Astrocyte of the spinal cord (primary cell): ENCODE measurements at regions not wholly inside any gene's neighbourhood (a gene's known extent, or its start where the extent isn't known, plus 50 kb on each side); places are given as distances from the start of the nearest gene placed in this dataset.

ENCODE experiments used
- DNase-seq: peaks from one replicate; pipeline ENCODE4 v3.0.0; 2011; ENCODE audit warnings: low read depth, low spot score
- H3K4me3 ChIP-seq: 2 replicates; pipeline ENCODE4 v1.5.1; 2011; ENCODE audit warnings: low read depth, mild to moderate bottlenecking, low read length, moderate library complexity
- in situ Hi-C: cut with HindIII; loops from 2 replicates; pipeline ENCODE4 v1.10.0; 2017; ENCODE audit warnings: low sequenced_read_pairs
- TF ChIP-seq, protein P1 (sequence below): IDR thresholded peaks from 2 replicates; pipeline ENCODE4 v1.5.1; 2012; ENCODE audit warnings: low read depth, mild to moderate bottlenecking, low read length, inconsistent platforms

DNA sequence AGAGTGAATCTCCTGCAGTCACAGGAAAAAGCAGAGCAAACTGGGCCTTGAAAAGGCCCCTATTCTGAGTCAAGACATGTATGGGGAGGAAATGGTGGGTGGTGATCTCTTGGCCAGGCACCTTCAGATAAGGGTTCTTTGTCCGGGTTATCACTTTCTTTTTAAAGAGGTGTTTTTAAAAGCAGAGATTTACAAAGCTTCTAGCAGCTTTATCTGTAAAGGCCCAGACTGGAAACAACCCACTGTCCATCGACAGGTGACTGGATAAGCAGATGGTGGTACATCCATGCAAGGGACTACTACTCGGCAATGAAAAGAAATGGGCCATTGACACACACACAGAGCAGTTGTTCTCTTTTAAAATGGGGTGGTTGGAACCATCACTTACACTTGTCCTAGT lies 596.7 kb upstream of the MKI67 start:
- in situ Hi-C loops: no loop called here
- no peak for DNase-seq
- TF ChIP-seq, protein P1, sequence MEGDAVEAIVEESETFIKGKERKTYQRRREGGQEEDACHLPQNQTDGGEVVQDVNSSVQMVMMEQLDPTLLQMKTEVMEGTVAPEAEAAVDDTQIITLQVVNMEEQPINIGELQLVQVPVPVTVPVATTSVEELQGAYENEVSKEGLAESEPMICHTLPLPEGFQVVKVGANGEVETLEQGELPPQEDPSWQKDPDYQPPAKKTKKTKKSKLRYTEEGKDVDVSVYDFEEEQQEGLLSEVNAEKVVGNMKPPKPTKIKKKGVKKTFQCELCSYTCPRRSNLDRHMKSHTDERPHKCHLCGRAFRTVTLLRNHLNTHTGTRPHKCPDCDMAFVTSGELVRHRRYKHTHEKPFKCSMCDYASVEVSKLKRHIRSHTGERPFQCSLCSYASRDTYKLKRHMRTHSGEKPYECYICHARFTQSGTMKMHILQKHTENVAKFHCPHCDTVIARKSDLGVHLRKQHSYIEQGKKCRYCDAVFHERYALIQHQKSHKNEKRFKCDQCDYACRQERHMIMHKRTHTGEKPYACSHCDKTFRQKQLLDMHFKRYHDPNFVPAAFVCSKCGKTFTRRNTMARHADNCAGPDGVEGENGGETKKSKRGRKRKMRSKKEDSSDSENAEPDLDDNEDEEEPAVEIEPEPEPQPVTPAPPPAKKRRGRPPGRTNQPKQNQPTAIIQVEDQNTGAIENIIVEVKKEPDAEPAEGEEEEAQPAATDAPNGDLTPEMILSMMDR: no peak
- no peak overlapping the region for H3K4me3 ChIP-seq

DNA sequence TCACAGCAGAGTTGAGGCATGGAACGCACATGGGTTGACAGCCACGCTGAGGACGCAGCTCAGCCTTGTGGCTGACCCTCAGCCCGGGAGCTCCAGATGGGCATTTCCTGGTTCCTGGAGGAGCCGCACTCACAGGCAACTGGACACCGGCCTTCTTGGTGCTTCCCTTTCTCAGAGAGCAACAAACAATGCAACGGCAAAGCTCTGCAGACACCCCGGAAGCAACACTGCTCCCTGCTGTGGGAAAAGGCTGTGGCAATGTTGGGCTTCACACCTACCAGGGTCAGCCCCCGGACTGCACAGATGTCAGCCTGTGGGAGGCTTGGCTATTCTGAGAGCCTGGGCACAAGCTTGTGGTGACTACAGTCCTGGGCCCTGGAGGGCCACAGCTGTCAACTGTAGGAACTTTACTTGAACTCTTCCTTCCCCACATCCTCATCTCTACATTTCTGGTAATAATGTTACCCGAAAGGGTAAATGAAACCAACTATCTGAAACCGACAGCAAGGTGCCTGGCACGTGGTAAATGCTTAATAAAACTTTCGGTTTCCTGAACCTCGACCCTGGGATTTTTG lies 597.5 kb upstream of the MKI67 start:
- in situ Hi-C loops: no loop called here
- TF ChIP-seq, protein P1: no peak
- H3K4me3 ChIP-seq: no peak overlapping the region
- DNase-seq: no peak

DNA sequence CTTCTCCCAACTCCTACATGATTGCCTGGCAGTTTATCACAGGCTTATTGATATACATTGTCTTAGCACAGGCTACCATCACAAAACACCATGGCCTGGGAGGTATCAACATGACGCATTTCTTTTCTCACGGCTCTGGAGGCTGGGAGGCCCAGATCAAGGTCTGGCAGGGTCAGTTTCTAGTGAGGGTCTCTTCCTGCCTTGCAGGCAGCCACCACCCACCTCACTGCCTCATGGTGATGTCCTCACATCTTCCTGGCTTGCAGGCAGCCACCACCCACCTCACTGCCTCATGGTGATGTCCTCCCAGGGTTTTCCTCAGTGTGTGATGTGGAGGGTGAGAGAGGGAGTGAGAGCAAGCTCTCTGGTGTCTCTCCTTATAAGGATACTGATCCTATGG lies 599.3 kb upstream of the MKI67 start:
- in situ Hi-C loops: no loop called here
- TF ChIP-seq, protein P1: no peak

DNA sequence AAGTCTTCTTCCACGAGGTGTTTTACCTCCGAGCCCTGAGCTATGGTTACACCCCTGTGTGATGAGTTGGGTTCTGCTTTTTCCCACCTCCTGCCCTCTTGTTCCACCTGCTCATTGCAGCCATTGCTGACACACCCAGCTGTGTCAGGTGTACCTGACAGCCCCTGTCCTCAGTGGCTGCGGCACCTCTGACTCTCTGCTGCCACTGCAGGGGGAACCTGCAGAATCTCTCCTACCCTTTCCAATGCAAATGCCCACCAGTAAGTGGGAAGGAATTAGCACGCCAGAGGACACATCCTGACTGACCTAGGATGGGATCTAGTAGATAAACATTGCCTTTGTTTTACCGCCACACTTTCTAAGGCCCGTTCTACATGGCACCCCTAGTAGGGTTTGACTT lies 600.9 kb upstream of the MKI67 start:
- no peak overlapping the region for H3K4me3 ChIP-seq
- TF ChIP-seq, protein P1: no peak
- in situ Hi-C loops: no loop called here

More for the DNA sequence above, 599.3 kb upstream of the MKI67 start:
- H3K4me3 ChIP-seq: no peak overlapping the region
- no peak for DNase-seq

DNA sequence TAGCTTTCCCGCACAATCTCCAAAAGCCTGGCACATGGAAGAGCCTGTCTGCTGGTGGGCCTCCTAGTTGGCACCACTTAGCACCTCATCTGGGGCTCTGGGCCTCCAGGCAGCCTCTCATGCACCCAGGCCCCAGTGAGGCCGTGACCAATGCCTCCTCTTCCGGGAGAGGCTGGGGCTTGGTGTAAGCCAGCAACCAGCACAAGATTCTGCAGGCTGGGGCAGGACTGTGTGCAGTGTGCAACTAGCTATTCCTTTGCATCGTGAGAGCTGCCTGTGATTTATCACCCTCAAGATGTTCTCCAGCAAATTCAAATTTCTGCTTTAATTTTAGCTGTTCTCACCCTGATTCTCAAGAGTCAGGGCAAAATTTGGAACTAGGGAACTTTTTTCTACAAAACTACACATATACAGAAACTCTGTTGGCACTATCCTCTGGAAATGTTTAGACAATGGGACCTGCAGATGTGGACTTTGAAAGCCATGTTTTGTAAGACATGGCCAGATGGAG lies 603.7 kb upstream of the MKI67 start:
- no peak for DNase-seq

More for the DNA sequence above, 600.9 kb upstream of the MKI67 start:
- DNase-seq: no peak

DNA sequence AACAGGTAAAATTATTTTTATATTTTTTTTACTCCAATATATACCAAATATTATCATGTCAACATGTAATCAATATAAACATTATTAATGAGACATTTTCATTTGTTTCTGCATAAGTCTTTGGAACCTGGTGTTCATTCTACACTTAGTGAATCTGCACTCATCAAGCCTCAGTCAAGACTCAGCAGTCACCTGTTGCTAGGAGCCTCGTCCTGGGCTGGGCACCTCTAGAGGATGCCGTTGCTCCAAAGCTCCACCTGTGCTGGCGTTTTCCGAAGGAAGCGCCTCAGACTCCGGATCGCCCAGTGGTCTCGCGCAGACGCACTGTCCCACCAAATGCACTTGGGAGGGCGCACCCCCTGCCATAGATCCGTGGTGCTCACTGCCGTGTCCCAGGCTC lies 604.7 kb upstream of the MKI67 start:
- in situ Hi-C loops: no loop called here
- no peak for DNase-seq
- TF ChIP-seq, protein P1: no peak
- no peak overlapping the region for H3K4me3 ChIP-seq

More for the DNA sequence above, 603.7 kb upstream of the MKI67 start:
- in situ Hi-C loops: no loop called here
- TF ChIP-seq, protein P1: no peak
- H3K4me3 ChIP-seq: no peak overlapping the region
